ENCODE measurements at regions not wholly inside any gene's neighbourhood (a gene's known extent, or its start where the extent isn't known, plus 50 kb on each side); places are given as distances from the start of the nearest gene placed in this dataset.

GRCh38 chr20:11529047-11529446 lies 388.6 kb upstream of the BTBD3 start:
- Histone ChIP-seq H3K27ac (ENCODE audit: low read depth) (no peak overlapping the region), H3K4me2 (no peak overlapping the region), H3K36me3 (ENCODE audit: insufficient read depth) (peaks cover 9% of the 10 kb centered on the region; the same call in 1 of the 2 replicates), H3K4me3 (no peak overlapping the region), H3K79me2 (replicated peaks; ENCODE audit: insufficient read depth) (no peaks in the 10 kb centered on the region), H3F3A (replicated peaks; ENCODE audit: low read depth) (no peaks in the 10 kb centered on the region), H3K4me1 (ENCODE audit: insufficient read depth) (no peaks in the 10 kb centered on the region), H3K27me3 (ENCODE audit: insufficient read depth) (no peaks in the 10 kb centered on the region), H2AFZ (no peak overlapping the region), H3K9me2 (ENCODE audit: insufficient read depth) (peaks cover 10% of the 10 kb centered on the region; the same call in 1 of the 2 replicates), H4K20me1 (replicated peaks; ENCODE audit: insufficient read depth) (no peaks in the 10 kb centered on the region)
- Mint-ChIP-seq H3K27me3 (ENCODE audit: insufficient read depth, low read depth, poor library complexity) (peaks cover 3% of the 10 kb centered on the region), H3K36me3 (ENCODE audit: low read depth) (peaks cover 67% of the 10 kb centered on the region), H3K4me1 (no peaks in the 10 kb centered on the region), H3K4me3 (no peak overlapping the region), H3K9me3 (peaks cover 27% of the 10 kb centered on the region), H3K27ac (no peak overlapping the region)
- ATAC-seq (no peak), DNase-seq (ENCODE audit: low spot score) (no peak)
- no peak for TF ChIP-seq JUNB (IDR thresholded peaks at IDR 0.05; ENCODE audit: unreplicated experiment)

DNA sequence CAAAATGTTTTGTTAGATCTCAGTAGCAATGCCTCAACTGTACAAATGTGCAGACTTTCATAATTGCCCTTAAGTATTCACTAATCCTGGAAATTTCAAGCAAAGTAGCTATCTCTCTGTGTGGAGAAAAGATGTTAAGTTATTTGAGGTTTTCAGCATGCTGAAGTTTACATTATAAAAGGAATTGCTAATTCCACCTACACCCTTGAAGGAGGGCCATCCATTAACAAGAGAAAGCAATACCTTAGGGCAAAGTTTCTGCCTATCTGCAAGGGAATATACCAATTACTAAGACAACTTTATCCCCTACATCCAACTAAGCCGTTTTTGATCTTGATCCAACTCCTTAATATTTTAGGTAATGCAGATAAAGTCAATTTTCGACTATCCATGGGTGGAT lies 380.7 kb upstream of the BTBD3 start:
- Mint-ChIP-seq H3K27ac (peak overlapping the region; percentile 81), H3K4me1 (peaks cover 61% of the 10 kb centered on the region), H3K9me3 (peaks cover 7% of the 10 kb centered on the region; the same call in 2 of the 3 replicates), H3K27me3 (ENCODE audit: insufficient read depth, low read depth, poor library complexity) (peaks cover 5% of the 10 kb centered on the region), H3K36me3 (ENCODE audit: low read depth) (peaks cover 26% of the 10 kb centered on the region), H3K4me3 (peak overlapping the region; percentile 48)
- ATAC-seq (peak; percentile 82), DNase-seq (ENCODE audit: low spot score) (peak; percentile 79)
- no peaks in the 10 kb centered on the region; the same call in 1 of the 2 replicates for H3K36me3 ChIP-seq (ENCODE audit: insufficient read depth)
- H3K4me2 ChIP-seq, result peak overlapping the region; percentile 52
- no peaks in the 10 kb centered on the region for H3K27me3 ChIP-seq (ENCODE audit: insufficient read depth)
- H3K4me1 ChIP-seq (ENCODE audit: insufficient read depth), result peaks cover 61% of the 10 kb centered on the region
- peaks cover 12% of the 10 kb centered on the region; the same call in 1 of the 2 replicates for H3K9me2 ChIP-seq (ENCODE audit: insufficient read depth)
- H3K27ac ChIP-seq (ENCODE audit: low read depth), result peak overlapping the region; percentile 83
- no peak overlapping the region for H2AFZ ChIP-seq
- no peak for TF ChIP-seq POLR2AphosphoS5 (IDR thresholded peaks at IDR 0.05; ENCODE audit: low read depth)
- TF ChIP-seq ETS1 (IDR thresholded peaks at IDR 0.05), result no peak
- TF ChIP-seq, protein P1, sequence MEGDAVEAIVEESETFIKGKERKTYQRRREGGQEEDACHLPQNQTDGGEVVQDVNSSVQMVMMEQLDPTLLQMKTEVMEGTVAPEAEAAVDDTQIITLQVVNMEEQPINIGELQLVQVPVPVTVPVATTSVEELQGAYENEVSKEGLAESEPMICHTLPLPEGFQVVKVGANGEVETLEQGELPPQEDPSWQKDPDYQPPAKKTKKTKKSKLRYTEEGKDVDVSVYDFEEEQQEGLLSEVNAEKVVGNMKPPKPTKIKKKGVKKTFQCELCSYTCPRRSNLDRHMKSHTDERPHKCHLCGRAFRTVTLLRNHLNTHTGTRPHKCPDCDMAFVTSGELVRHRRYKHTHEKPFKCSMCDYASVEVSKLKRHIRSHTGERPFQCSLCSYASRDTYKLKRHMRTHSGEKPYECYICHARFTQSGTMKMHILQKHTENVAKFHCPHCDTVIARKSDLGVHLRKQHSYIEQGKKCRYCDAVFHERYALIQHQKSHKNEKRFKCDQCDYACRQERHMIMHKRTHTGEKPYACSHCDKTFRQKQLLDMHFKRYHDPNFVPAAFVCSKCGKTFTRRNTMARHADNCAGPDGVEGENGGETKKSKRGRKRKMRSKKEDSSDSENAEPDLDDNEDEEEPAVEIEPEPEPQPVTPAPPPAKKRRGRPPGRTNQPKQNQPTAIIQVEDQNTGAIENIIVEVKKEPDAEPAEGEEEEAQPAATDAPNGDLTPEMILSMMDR (conservative IDR thresholded peaks at IDR 0.05; ENCODE audit: low read depth in 2 of 2), result no peak
- no peak for TF ChIP-seq CREB1 (CRISPR knock-in tag; IDR thresholded peaks at IDR 0.05; ENCODE audit: low read depth)
- TF ChIP-seq EZH2phosphoT487 (IDR thresholded peaks at IDR 0.05; ENCODE audit: unreplicated experiment), result no peak
- TF ChIP-seq REST (IDR thresholded peaks at IDR 0.05; ENCODE audit: unreplicated experiment), result no peak
- no peak for TF ChIP-seq STAT1 (IDR thresholded peaks at IDR 0.05; ENCODE audit: unreplicated experiment)
- TF ChIP-seq EZH2 (IDR thresholded peaks at IDR 0.05; ENCODE audit: low read depth, unreplicated experiment), result no peak
- TF ChIP-seq ZNF462 (CRISPR knock-in tag; IDR thresholded peaks at IDR 0.05), result no peak
- H3K4me3 ChIP-seq, result peak overlapping the region; percentile 17
- H3F3A ChIP-seq (replicated peaks; ENCODE audit: low read depth), result peaks cover 7% of the 10 kb centered on the region
- no peaks in the 10 kb centered on the region for H4K20me1 ChIP-seq (replicated peaks; ENCODE audit: insufficient read depth)
- H3K79me2 ChIP-seq (replicated peaks; ENCODE audit: insufficient read depth), result no peaks in the 10 kb centered on the region

Data from GM23338 (cell line).